HG03469 (cell line): ENCODE measurements at regions not wholly inside any gene's neighbourhood (a gene's known extent, or its start where the extent isn't known, plus 50 kb on each side); places are given as distances from the start of the nearest gene placed in this dataset.
A peak's percentile ranks its signal among the peaks of the same experiment; 100 is the strongest.

ENCODE experiments used
- ATAC-seq: cut with Tn5 transposase; IDR thresholded peaks from one replicate; pipeline ENCODE4 v1.9.1; 2021; ENCODE audit warnings: mild to moderate bottlenecking, moderate library complexity, moderate number of reproducible peaks; ENCODE audit not compliant: unreplicated experiment

- ATAC-seq, result no peak
Measured at GRCh38 chr1:59045137-59045536, 251.8 kb upstream of the FGGY start.

- ATAC-seq, result no peak
Measured at GRCh38 chr1:59045636-59046035, 251.3 kb upstream of the FGGY start.

DNA sequence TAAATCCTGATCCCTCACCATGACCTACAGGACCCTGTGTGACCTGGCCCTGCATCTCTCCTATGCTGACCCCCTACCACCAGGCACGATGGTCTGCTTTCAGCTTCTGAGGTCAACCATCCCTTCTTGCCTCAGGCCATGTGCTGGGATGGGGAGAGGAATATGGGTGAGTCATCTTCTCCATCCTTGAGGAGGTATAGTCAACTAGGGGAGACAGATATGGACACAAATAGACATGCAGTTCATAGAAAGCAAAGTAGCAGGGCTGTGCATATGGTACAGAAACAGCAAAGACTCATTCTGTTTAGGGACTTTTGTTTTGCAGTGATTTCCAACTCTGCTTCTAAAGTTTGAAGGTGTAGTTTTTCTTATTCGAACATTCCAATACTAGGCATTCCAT lies 250.8 kb upstream of the FGGY start:
- no peak for ATAC-seq

DNA sequence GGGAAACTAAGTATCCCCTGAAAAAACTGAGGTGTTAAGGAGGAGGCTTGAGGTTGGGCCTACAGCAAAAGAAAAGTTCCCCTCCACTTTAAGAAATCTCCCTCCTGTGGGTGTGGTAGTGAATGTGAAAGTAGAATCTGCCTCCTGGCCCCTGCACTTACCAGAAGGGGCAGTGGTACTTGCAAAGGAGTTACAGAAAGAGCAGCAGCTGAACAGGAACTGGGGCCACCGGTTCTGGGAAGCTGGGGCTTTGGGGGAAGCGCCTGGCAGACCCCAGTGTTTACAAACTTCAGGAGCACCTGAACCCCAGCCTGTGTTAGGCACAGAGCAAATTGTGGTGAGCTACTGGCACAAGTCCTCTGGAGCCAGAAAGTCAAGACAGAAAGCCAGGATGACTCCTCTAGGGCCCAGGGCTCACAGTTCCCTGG lies 250.2 kb upstream of the FGGY start:
- ATAC-seq, result peak; percentile 86

DNA sequence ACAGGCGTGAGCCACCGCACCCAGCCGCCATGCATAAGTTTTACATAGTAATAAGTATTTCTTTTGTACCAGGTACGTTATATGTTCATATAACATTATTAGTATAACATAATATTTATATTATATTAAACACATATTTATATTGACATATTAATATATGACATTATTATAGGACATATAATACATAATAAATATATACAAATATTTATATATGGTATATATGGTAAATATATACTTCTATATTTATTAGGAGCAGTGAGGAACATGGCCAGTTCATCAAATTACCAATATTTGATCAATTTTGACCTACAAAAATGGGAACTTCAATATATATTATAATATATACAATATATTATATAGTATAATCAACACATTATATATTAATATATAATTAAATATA lies 245.9 kb upstream of the FGGY start:
- ATAC-seq, result no peak

DNA sequence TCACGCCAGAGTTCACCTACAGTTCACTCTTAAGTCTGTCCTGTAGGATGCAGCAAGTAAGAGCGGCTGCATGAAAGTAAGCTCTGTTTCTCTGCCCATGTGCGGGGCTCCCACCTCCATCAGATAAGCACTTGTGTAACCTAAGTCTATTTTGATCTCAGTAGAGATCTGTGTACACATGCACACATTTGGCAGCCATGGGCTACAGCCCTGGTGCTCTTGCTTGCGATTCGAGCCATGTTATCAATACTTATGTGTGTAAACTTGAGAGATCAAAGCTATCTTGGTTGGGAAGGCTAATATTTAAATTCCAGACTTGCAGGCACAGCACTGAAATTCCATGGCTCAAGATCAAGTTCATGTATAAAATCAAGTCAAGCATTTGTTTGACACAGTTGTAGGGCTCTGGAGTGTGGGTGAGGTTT lies 244.7 kb upstream of the FGGY start:
- ATAC-seq, result no peak

GRCh38 chr1:59054172-59054571 lies 242.7 kb upstream of the FGGY start:
- ATAC-seq, result no peak

GRCh38 chr1:59055908-59056719 lies 240.8 kb upstream of the FGGY start:
- no peak for ATAC-seq

DNA sequence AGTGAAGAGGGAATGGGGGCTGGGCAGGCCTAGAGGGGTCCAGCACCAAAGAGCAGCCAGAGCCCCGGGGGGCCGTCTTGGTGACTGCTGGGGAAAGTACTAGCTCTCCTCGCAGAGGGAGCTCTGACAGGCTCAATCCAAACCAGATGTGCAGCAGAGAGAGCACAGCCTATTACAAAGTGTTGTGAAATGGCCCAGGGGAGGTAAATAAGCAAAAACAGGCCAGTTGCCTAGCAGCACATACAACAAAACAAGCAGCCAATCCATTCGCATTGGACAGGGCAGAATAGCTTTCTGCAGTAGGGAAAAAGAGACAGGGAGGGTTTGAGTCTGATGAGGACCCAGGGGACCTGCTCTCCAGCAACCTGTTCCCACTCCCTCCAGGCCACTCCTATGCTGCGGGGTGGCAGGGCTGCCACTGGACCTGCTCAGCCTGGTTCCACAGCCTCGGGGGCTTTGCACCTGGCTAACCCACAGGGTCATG lies 239.6 kb upstream of the FGGY start:
- ATAC-seq, result no peak

GRCh38 chr1:59057796-59058195 lies 239.1 kb upstream of the FGGY start:
- no peak for ATAC-seq

GRCh38 chr1:59058665-59059439 lies 238.0 kb upstream of the FGGY start:
- no peak for ATAC-seq

GRCh38 chr1:59061876-59062275 lies 235.0 kb upstream of the FGGY start:
- no peak for ATAC-seq

DNA sequence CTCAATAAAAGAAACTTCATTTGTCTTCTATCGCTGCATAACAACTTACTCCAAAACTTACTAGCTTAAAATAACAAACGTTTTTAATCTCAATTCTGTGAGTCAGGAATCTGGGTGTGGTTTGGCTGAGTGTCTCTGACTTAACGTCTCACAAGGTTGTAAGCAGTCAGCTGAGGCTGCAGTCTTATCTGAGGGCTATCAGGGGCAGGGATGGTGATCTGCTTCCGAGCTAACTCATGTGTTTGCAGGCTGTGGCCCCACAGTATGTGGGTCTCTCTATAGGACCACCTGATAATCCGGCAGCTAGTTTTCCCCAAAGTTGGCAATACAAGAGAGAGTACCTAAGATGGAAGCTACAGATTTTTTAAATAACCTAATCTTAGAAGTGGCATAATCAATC lies 234.2 kb upstream of the FGGY start:
- ATAC-seq, result no peak

DNA sequence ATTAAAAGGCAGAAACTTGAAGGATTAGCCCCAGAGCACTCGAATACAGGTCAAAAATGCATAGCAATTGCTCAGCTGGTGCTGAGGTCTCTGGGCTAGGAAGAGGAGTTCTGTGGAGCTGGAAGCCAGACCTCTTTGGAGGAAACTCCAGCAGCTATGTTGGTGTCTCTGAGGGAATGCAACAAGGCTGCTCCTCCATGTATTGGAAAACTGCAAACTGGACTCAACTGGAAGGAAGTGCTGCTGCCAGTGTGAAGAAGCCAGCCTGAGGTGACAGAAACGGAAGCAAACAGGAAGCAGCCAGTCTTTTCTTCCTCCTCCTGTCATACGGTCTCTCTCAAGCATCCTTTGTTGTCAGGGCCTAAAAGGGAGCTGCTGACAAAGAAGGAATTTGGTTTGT lies 233.4 kb upstream of the FGGY start:
- ATAC-seq, result no peak

DNA sequence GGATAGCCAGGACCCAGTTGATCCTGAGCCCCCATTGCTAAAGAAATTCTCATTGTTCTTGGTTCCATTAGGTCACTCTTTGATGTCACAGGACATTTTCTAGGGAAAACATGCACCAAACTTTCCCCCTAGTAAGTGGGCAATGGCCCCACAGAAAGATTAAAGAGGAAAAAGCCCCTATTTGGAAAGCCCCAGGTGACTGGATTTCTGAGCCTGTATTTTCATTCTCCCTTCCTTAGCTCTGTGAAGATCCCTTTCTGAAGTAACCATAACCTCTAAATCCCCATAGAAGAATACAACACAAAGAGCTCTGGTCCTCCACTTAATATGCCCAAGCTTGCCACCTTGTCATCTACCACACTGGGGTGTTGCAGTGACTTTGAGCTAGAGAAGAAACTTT lies 232.3 kb upstream of the FGGY start:
- no peak for ATAC-seq

DNA sequence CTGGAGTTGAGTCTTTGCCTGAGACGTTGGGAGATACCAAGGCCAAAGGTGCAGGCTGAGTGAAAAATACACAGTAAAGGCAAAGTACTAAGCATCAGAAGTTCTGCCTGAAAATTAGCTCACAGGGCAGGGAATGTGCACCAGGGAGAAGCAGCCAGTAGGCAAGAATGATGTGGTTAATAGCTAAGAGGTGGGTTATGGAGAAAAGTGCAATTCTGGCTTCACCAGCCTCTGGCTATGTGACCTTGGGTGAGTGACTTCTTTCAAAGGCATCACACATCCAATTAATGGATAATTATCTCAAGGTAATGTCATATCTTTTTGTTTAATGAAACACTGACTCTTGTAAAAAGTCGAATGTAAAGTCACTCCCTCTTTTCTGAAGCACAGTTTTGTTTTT lies 230.7 kb upstream of the FGGY start:
- no peak for ATAC-seq

- ATAC-seq, result no peak
Measured at GRCh38 chr1:59070610-59071009, 226.3 kb upstream of the FGGY start.

GRCh38 chr1:59071289-59071688 lies 225.6 kb upstream of the FGGY start:
- ATAC-seq, result no peak

GRCh38 chr1:59071876-59072582 lies 224.9 kb upstream of the FGGY start:
- no peak for ATAC-seq

- no peak for ATAC-seq
Measured at GRCh38 chr1:59072583-59072947, 224.3 kb upstream of the FGGY start.

DNA sequence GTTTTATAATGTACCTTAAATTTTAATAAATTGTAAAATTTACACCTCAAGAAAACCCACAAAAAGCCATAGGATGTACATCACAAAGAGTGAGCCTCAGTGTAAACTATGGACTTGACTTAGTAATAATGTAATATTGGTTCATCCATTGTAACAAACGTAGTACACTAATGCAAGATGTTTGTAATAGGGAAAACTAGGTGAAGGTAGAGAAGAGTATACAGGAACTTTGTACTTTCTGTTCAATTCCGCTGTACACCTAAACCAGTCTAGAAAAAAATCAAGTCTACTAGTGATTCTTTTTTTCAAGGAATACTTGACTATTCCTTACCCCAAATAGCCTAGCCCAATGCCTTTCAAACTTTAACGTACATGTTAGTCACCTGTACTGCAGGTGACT lies 222.3 kb upstream of the FGGY start:
- no peak for ATAC-seq

GRCh38 chr1:59075021-59075420 lies 221.9 kb upstream of the FGGY start:
- no peak for ATAC-seq
